ENCODE measurements at regions not wholly inside any gene's neighbourhood (a gene's known extent, or its start where the extent isn't known, plus 50 kb on each side); places are given as distances from the start of the nearest gene placed in this dataset.

DNA sequence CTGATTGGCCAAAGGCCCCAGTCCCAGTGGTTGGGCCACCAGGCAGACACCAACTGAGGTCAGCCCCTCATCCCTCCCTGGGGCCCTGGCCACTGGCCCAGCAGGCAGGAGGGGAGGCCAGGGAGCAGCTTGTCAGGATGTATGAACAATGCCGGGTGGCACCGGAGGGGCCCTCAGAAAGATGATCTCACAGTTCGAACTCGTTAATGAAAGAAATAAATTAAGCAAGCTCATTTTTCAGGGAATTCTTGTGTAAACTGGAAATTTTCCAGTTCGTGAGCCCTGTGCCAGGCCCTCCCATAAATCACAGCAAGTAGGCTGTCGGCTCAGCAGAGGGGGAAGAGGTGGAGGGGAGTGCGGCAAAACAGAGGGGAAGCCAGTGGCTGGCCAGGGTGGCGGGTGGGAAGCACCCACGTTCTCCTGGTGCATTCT lies 177.0 kb upstream of the VASH1 start:
- DNase-seq (ENCODE audit: low read depth in 2 of 2) = no peak
- Histone ChIP-seq H3K9me3 (ENCODE audit: control insufficient read depth, insufficient read depth, low read depth, low read length) (no peaks in the 10 kb centered on the region), H2AFZ (ENCODE audit: low read length) (no peak overlapping the region), H4K20me1 (ENCODE audit: control insufficient read depth, extremely low read depth, insufficient read depth, low read length) (no peaks in the 10 kb centered on the region), H3K27me3 (ENCODE audit: control insufficient read depth, insufficient read depth, low read length) (no peaks in the 10 kb centered on the region), H3K4me2 (ENCODE audit: extremely low read depth, insufficient read depth, low read length) (no peak overlapping the region), H3K4me3 (replicated peaks in 1 of 4; ENCODE audit: control extremely low read depth in 1 of 4, insufficient read depth in 1 of 4, low read depth in 3 of 4, low read length in 4 of 4) (no peak overlapping the region), H3K27ac (ENCODE audit: insufficient read depth, low read length) (no peak overlapping the region), H3K79me2 (ENCODE audit: control insufficient read depth, insufficient read depth, low read length) (no peaks in the 10 kb centered on the region), H3K36me3 (ENCODE audit: control insufficient read depth, insufficient read depth, low read length) (no peaks in the 10 kb centered on the region), H3K9ac (ENCODE audit: insufficient read depth, low read length) (no peak overlapping the region), H3K4me1 (ENCODE audit: control insufficient read depth, extremely low read depth, insufficient read depth, low read length) (no peaks in the 10 kb centered on the region)
- no peak for TF ChIP-seq EZH2 (IDR thresholded peaks at IDR 0.05; ENCODE audit: low read length, missing control alignments)
- TF ChIP-seq, protein P1, sequence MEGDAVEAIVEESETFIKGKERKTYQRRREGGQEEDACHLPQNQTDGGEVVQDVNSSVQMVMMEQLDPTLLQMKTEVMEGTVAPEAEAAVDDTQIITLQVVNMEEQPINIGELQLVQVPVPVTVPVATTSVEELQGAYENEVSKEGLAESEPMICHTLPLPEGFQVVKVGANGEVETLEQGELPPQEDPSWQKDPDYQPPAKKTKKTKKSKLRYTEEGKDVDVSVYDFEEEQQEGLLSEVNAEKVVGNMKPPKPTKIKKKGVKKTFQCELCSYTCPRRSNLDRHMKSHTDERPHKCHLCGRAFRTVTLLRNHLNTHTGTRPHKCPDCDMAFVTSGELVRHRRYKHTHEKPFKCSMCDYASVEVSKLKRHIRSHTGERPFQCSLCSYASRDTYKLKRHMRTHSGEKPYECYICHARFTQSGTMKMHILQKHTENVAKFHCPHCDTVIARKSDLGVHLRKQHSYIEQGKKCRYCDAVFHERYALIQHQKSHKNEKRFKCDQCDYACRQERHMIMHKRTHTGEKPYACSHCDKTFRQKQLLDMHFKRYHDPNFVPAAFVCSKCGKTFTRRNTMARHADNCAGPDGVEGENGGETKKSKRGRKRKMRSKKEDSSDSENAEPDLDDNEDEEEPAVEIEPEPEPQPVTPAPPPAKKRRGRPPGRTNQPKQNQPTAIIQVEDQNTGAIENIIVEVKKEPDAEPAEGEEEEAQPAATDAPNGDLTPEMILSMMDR (conservative IDR thresholded peaks at IDR 0.05 in 1 of 2, IDR thresholded peaks at IDR 0.05 in 1 of 2; ENCODE audit: low read depth in 1 of 2, low read length in 2 of 2) = no peak

DNA sequence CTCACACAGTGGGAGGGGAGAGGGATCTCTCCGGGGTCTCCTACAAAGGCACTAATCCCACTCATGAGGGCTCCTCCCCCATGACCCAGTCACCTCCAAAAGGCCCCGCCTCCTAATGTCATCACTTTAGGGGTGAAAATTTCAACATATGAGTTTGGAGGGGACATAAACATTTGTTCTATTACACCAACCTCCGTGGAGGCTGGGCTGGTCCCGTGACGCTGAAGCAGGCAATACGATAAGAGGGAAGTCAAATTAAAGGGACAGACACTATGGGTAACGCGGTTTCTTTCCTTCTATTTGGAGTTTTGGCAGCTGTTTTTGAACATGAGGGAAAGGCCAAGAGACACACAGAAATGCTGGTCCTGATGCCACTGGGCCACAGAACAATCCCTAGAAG lies 175.7 kb upstream of the VASH1 start:
- no peak overlapping the region for H3K9ac ChIP-seq (ENCODE audit: insufficient read depth, low read length)
- no peaks in the 10 kb centered on the region for H3K4me1 ChIP-seq (ENCODE audit: control insufficient read depth, extremely low read depth, insufficient read depth, low read length)
- H4K20me1 ChIP-seq (ENCODE audit: control insufficient read depth, extremely low read depth, insufficient read depth, low read length) = no peaks in the 10 kb centered on the region
- H3K27ac ChIP-seq (ENCODE audit: insufficient read depth, low read length) = no peak overlapping the region
- H2AFZ ChIP-seq (ENCODE audit: low read length) = no peak overlapping the region
- H3K4me3 ChIP-seq (replicated peaks in 1 of 4; ENCODE audit: control extremely low read depth in 1 of 4, insufficient read depth in 1 of 4, low read depth in 3 of 4, low read length in 4 of 4) = no peak overlapping the region
- H3K27me3 ChIP-seq (ENCODE audit: control insufficient read depth, insufficient read depth, low read length) = no peaks in the 10 kb centered on the region
- H3K4me2 ChIP-seq (ENCODE audit: extremely low read depth, insufficient read depth, low read length) = no peak overlapping the region
- DNase-seq (ENCODE audit: low read depth in 2 of 2) = no peak
- H3K36me3 ChIP-seq (ENCODE audit: control insufficient read depth, insufficient read depth, low read length) = no peaks in the 10 kb centered on the region
- no peaks in the 10 kb centered on the region for H3K9me3 ChIP-seq (ENCODE audit: control insufficient read depth, insufficient read depth, low read depth, low read length)
- H3K79me2 ChIP-seq (ENCODE audit: control insufficient read depth, insufficient read depth, low read length) = no peaks in the 10 kb centered on the region
- no peak for TF ChIP-seq EZH2 (IDR thresholded peaks at IDR 0.05; ENCODE audit: low read length, missing control alignments)
- TF ChIP-seq, protein P1 (conservative IDR thresholded peaks at IDR 0.05 in 1 of 2, IDR thresholded peaks at IDR 0.05 in 1 of 2; ENCODE audit: low read depth in 1 of 2, low read length in 2 of 2) = no peak

DNA sequence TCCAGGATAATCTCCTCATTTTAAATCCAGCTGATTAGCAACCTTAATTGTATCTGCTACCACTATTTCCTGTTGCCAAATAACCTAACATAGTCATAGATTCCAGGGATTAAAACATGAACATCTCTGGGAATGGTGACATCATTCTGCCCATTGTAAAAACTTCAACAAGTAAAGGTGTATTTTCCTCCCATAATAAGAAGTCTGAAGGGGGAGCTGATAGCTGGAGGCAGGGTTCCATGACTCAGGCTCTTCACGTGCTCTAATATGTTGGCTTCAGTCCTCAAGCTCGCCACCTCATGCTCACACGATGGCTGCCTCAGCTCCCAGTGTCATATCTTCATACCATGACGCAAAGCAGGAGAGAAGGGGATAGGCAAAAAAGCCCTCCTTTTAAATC lies 172.0 kb upstream of the VASH1 start:
- TF ChIP-seq, protein P1 (conservative IDR thresholded peaks at IDR 0.05 in 1 of 2, IDR thresholded peaks at IDR 0.05 in 1 of 2; ENCODE audit: low read depth in 1 of 2, low read length in 2 of 2) = no peak
- no peak for TF ChIP-seq EZH2 (IDR thresholded peaks at IDR 0.05; ENCODE audit: low read length, missing control alignments)
- H3K9ac ChIP-seq (ENCODE audit: insufficient read depth, low read length) = no peak overlapping the region
- no peak overlapping the region for H3K4me3 ChIP-seq (replicated peaks in 1 of 4; ENCODE audit: control extremely low read depth in 1 of 4, insufficient read depth in 1 of 4, low read depth in 3 of 4, low read length in 4 of 4)
- H4K20me1 ChIP-seq (ENCODE audit: control insufficient read depth, extremely low read depth, insufficient read depth, low read length) = no peaks in the 10 kb centered on the region
- H3K9me3 ChIP-seq (ENCODE audit: control insufficient read depth, insufficient read depth, low read depth, low read length) = no peaks in the 10 kb centered on the region
- H3K4me1 ChIP-seq (ENCODE audit: control insufficient read depth, extremely low read depth, insufficient read depth, low read length) = no peaks in the 10 kb centered on the region
- no peak for DNase-seq (ENCODE audit: low read depth in 2 of 2)
- no peaks in the 10 kb centered on the region for H3K79me2 ChIP-seq (ENCODE audit: control insufficient read depth, insufficient read depth, low read length)
- no peak overlapping the region for H2AFZ ChIP-seq (ENCODE audit: low read length)
- H3K36me3 ChIP-seq (ENCODE audit: control insufficient read depth, insufficient read depth, low read length) = no peaks in the 10 kb centered on the region
- no peak overlapping the region for H3K27ac ChIP-seq (ENCODE audit: insufficient read depth, low read length)
- H3K27me3 ChIP-seq (ENCODE audit: control insufficient read depth, insufficient read depth, low read length) = no peaks in the 10 kb centered on the region
- no peak overlapping the region for H3K4me2 ChIP-seq (ENCODE audit: extremely low read depth, insufficient read depth, low read length)

All from fibroblast of lung (primary cell).